Activated CD8-positive, alpha-beta T cell treated with anti-CD3 and anti-CD28 coated beads, Interleukin-2, amount 10 ng/mL, durations not matched to agents 7 days and 5 days (primary cell): ENCODE measurements at regions not wholly inside any gene's neighbourhood (a gene's known extent, or its start where the extent isn't known, plus 50 kb on each side); places are given as distances from the start of the nearest gene placed in this dataset.

Experiments
- ATAC-seq: fragments of 150-1000 bp; cut with Tn5 transposase; one replicate; pipeline ENCODE4 v1.10.0; 2021; ENCODE audit warnings: moderate library complexity
- CTCF ChIA-PET: fragments of 350-600 bp; sonication (Branson Sonifier 250); formaldehyde crosslinking; loops from one replicate; lab custom pipeline; 2021; ENCODE audit warnings: antibody characterized with exemption; lab: Charles Lee
- POLR2A ChIA-PET: fragments of 350-600 bp; sonication (Branson Sonifier 250); formaldehyde crosslinking; loops from one replicate; lab custom pipeline; 2021; ENCODE audit warnings: antibody characterized with exemption; lab: Charles Lee
- DNase-seq: peaks from one replicate; pipeline ENCODE4 v3.0.0-alpha.2; 2020
- H3K27ac Mint-ChIP-seq: one replicate; pipeline ENCODE4 v1.8.0; 2021; ENCODE audit warnings: mild to moderate bottlenecking, mixed read lengths
- H3K27me3 Mint-ChIP-seq: one replicate; pipeline ENCODE4 v1.8.0; 2021; ENCODE audit warnings: low read depth, mixed read lengths
- H3K36me3 Mint-ChIP-seq: one replicate; pipeline ENCODE4 v1.8.0; 2021; ENCODE audit warnings: low read depth, mixed read lengths
- H3K4me1 Mint-ChIP-seq: one replicate; pipeline ENCODE4 v1.8.0; 2021; ENCODE audit warnings: low read depth, mixed read lengths
- H3K4me3 Mint-ChIP-seq: one replicate; pipeline ENCODE4 v1.8.0; 2021; ENCODE audit warnings: mild to moderate bottlenecking, mixed read lengths
- H3K9me3 Mint-ChIP-seq: one replicate; pipeline ENCODE4 v1.8.0; 2022; ENCODE audit warnings: mixed read lengths; ENCODE audit not compliant: insufficient read depth

GRCh38 chr10:89829262-89829886 is 128.0 kb downstream of the KIF20B start:
- ChIA-PET CTCF (no interaction called here), POLR2A (no interaction called here)
- Mint-ChIP-seq H3K27ac (no peak overlapping the region), H3K9me3 (no peaks in the 10 kb centered on the region), H3K27me3 (peaks cover 7% of the 10 kb centered on the region), H3K4me1 (no peaks in the 10 kb centered on the region), H3K36me3 (no peaks in the 10 kb centered on the region), H3K4me3 (no peak overlapping the region)
- no peak for ATAC-seq
- DNase-seq: no peak

GRCh38 chr10:89829887-89830269 is 128.5 kb downstream of the KIF20B start:
- Mint-ChIP-seq H3K27me3 (peaks cover 7% of the 10 kb centered on the region), H3K27ac (no peak overlapping the region), H3K4me1 (no peaks in the 10 kb centered on the region), H3K36me3 (no peaks in the 10 kb centered on the region), H3K4me3 (no peak overlapping the region), H3K9me3 (no peaks in the 10 kb centered on the region)
- DNase-seq: no peak
- ChIA-PET POLR2A (no interaction called here), CTCF (no interaction called here)
- ATAC-seq: no peak

- ATAC-seq: no peak
- Mint-ChIP-seq H3K27me3 (peaks cover 9% of the 10 kb centered on the region), H3K9me3 (no peaks in the 10 kb centered on the region), H3K36me3 (no peaks in the 10 kb centered on the region), H3K4me3 (no peak overlapping the region), H3K27ac (no peak overlapping the region), H3K4me1 (no peaks in the 10 kb centered on the region)
- ChIA-PET CTCF (no interaction called here), POLR2A (no interaction called here)
- no peak for DNase-seq
Observed at GRCh38 chr10:89830624-89831023, 129.2 kb downstream of the KIF20B start.

GRCh38 chr10:89836840-89837164 is 135.4 kb downstream of the KIF20B start:
- DNase-seq (no peak), ATAC-seq (no peak)
- H3K27me3 Mint-ChIP-seq: peaks cover 11% of the 10 kb centered on the region
- H3K36me3 Mint-ChIP-seq: no peaks in the 10 kb centered on the region
- H3K4me3 Mint-ChIP-seq: peak overlapping the region; percentile 73
- ChIA-PET POLR2A (no interaction called here), CTCF (no interaction called here)
- H3K4me1 Mint-ChIP-seq: peaks cover 16% of the 10 kb centered on the region
- H3K9me3 Mint-ChIP-seq: no peaks in the 10 kb centered on the region
- H3K27ac Mint-ChIP-seq: peak overlapping the region; percentile 56

GRCh38 chr10:89837165-89838043 is 136.0 kb downstream of the KIF20B start:
- Mint-ChIP-seq H3K36me3 (no peaks in the 10 kb centered on the region), H3K9me3 (no peaks in the 10 kb centered on the region), H3K27ac (peak overlapping the region; percentile 56), H3K4me3 (peak overlapping the region; percentile 73), H3K4me1 (peaks cover 16% of the 10 kb centered on the region), H3K27me3 (peaks cover 10% of the 10 kb centered on the region)
- peak; percentile 75 for ATAC-seq
- peak; percentile 38 for DNase-seq
- ChIA-PET CTCF (interaction anchor here (1.2 kb wide), 1 partner anchor 23 kb away, joined by 3 read pairs; no protein-coding TSS in a partner anchor), POLR2A (interaction anchor here (1.0 kb wide), 1 partner anchor 136 kb away, joined by 3 read pairs; the partner anchor contains the start of gene KIF20B)

- ATAC-seq (no peak), DNase-seq (no peak)
- Mint-ChIP-seq H3K27me3 (peaks cover 10% of the 10 kb centered on the region), H3K4me3 (peak overlapping the region; percentile 73), H3K4me1 (peaks cover 16% of the 10 kb centered on the region), H3K9me3 (no peaks in the 10 kb centered on the region), H3K36me3 (no peaks in the 10 kb centered on the region), H3K27ac (no peak overlapping the region)
- CTCF ChIA-PET: interaction anchor here (1.2 kb wide), 1 partner anchor 22 kb away, joined by 3 read pairs; no protein-coding TSS in a partner anchor
- POLR2A ChIA-PET: interaction anchor here (1.0 kb wide), 1 partner anchor 137 kb away, joined by 3 read pairs; the partner anchor contains the start of gene KIF20B
Observed at GRCh38 chr10:89838044-89838615, 136.7 kb downstream of the KIF20B start.

- DNase-seq (no peak), ATAC-seq (no peak)
- POLR2A ChIA-PET: no interaction called here
- no peaks in the 10 kb centered on the region for H3K9me3 Mint-ChIP-seq
- H3K4me1 Mint-ChIP-seq: no peaks in the 10 kb centered on the region
- no peaks in the 10 kb centered on the region for H3K36me3 Mint-ChIP-seq
- H3K27ac Mint-ChIP-seq: no peak overlapping the region
- H3K4me3 Mint-ChIP-seq: no peak overlapping the region
- CTCF ChIA-PET: no interaction called here
- H3K27me3 Mint-ChIP-seq: peaks cover 12% of the 10 kb centered on the region
Observed at GRCh38 chr10:89845541-89846280, 144.3 kb downstream of the KIF20B start.

- ATAC-seq (no peak), DNase-seq (no peak)
- no peak overlapping the region for H3K4me3 Mint-ChIP-seq
- H3K27me3 Mint-ChIP-seq: peaks cover 12% of the 10 kb centered on the region
- ChIA-PET POLR2A (no interaction called here), CTCF (no interaction called here)
- no peaks in the 10 kb centered on the region for H3K36me3 Mint-ChIP-seq
- H3K27ac Mint-ChIP-seq: no peak overlapping the region
- H3K4me1 Mint-ChIP-seq: no peaks in the 10 kb centered on the region
- no peaks in the 10 kb centered on the region for H3K9me3 Mint-ChIP-seq
Observed at GRCh38 chr10:89846281-89846630, 144.9 kb downstream of the KIF20B start.

GRCh38 chr10:89846786-89847185 is 145.4 kb downstream of the KIF20B start:
- DNase-seq (no peak), ATAC-seq (no peak)
- Mint-ChIP-seq H3K27ac (no peak overlapping the region), H3K4me3 (no peak overlapping the region), H3K9me3 (no peaks in the 10 kb centered on the region), H3K4me1 (no peaks in the 10 kb centered on the region), H3K27me3 (peaks cover 12% of the 10 kb centered on the region), H3K36me3 (no peaks in the 10 kb centered on the region)
- POLR2A ChIA-PET: no interaction called here
- CTCF ChIA-PET: no interaction called here

- Mint-ChIP-seq H3K9me3 (no peaks in the 10 kb centered on the region), H3K36me3 (no peaks in the 10 kb centered on the region), H3K27me3 (peaks cover 8% of the 10 kb centered on the region), H3K27ac (no peak overlapping the region), H3K4me1 (no peaks in the 10 kb centered on the region), H3K4me3 (no peak overlapping the region)
- ATAC-seq (no peak), DNase-seq (no peak)
- ChIA-PET CTCF (interaction anchor here (1.4 kb wide), 1 partner anchor 14 kb away, joined by 3 read pairs; no protein-coding TSS in a partner anchor), POLR2A (no interaction called here)
Observed at GRCh38 chr10:89852872-89853271, 151.5 kb downstream of the KIF20B start.

GRCh38 chr10:89853781-89854191 is 152.4 kb downstream of the KIF20B start:
- H3K27me3 Mint-ChIP-seq: peaks cover 8% of the 10 kb centered on the region
- POLR2A ChIA-PET: no interaction called here
- no peak for ATAC-seq

More at GRCh38 chr10:89853781-89854191, 152.4 kb downstream of the KIF20B start:
- DNase-seq: no peak
- Mint-ChIP-seq H3K4me3 (no peak overlapping the region), H3K9me3 (no peaks in the 10 kb centered on the region), H3K4me1 (no peaks in the 10 kb centered on the region), H3K36me3 (no peaks in the 10 kb centered on the region), H3K27ac (no peak overlapping the region)
- CTCF ChIA-PET: interaction anchor here (1.4 kb wide), 1 partner anchor 15 kb away, joined by 3 read pairs; no protein-coding TSS in a partner anchor
